ENCODE measurements at regions not wholly inside any gene's neighbourhood (a gene's known extent, or its start where the extent isn't known, plus 50 kb on each side); places are given as distances from the start of the nearest gene placed in this dataset.

DNA sequence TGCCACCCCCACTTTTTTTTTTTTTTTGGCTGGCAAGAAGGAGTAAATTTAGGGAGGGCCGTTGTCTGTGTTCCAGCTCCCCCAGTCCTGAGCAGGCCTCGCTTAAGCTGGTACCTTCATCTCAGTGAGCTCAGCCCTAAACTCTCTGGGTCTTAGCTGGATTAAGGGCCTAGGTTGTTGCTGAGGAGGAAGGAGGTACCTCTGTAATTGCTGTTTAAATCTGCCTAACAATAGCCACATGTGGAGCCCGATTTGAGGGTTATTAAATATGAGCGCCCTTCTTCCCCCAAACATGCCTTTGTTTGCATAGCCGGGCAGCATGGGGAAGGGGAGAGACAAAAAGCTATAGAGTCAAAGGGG is 179.0 kb upstream of the PITX1 start:
- CTCF ChIA-PET, result interaction anchor here (0.6 to 2.1 kb wide), 4 partner anchors 8 to 211 kb away, joined by 3 to 11 read pairs (median 3); no protein-coding TSS in a partner anchor
- RAD21 ChIA-PET (ENCODE audit: unreplicated experiment), result no interaction called here
- Histone ChIP-seq H3K4me1 (ENCODE audit: control insufficient read depth, insufficient read depth, low read length) (no peaks in the 10 kb centered on the region), H3K36me3 (ENCODE audit: control insufficient read depth in 2 of 2, insufficient read depth in 2 of 2, low read length in 1 of 2) (no peaks in the 10 kb centered on the region), H2AFZ (ENCODE audit: control insufficient read depth, low read depth, low read length) (no peak overlapping the region), H4K20me1 (ENCODE audit: control insufficient read depth, insufficient read depth) (no peaks in the 10 kb centered on the region), H3K27me3 (replicated peaks in 1 of 2; ENCODE audit: control insufficient read depth in 2 of 2, insufficient read depth in 2 of 2, low read length in 1 of 2) (peaks cover 2 to 6% of the 10 kb centered on the region in 2 experiments), H3K4me3 (no peak overlapping the region), H3K79me2 (ENCODE audit: control insufficient read depth, insufficient read depth, low read length) (no peaks in the 10 kb centered on the region), H3K9ac (ENCODE audit: control insufficient read depth, insufficient read depth, low read length) (no peak overlapping the region), H3K4me2 (ENCODE audit: control insufficient read depth, insufficient read depth) (no peak overlapping the region), H3K9me3 (replicated peaks; ENCODE audit: control insufficient read depth, insufficient read depth, low read length) (no peaks in the 10 kb centered on the region), H3K27ac (ENCODE audit: control insufficient read depth, insufficient read depth) (no peak overlapping the region)
- intact Hi-C loops (cut with micrococcal nuclease; ENCODE audit: unreplicated experiment) (no loop called here), in situ Hi-C loops (cut with MboI) (no loop called here)
- ATAC-seq (no peak), DNase-seq (ENCODE audit: low read depth, low spot score) (no peak), FAIRE-seq (no peak)
- TF ChIP-seq BRCA1 (IDR thresholded peaks at IDR 0.05; ENCODE audit: low read depth, low read length) (no peak), NFXL1 (IDR thresholded peaks at IDR 0.05; ENCODE audit: borderline replicate concordance) (no peak), KDM1A (IDR thresholded peaks at IDR 0.05; ENCODE audit: borderline replicate concordance) (no peak), JUNB (IDR thresholded peaks at IDR 0.05) (no peak), CREB1 (IDR thresholded peaks at IDR 0.05; ENCODE audit: low read depth) (no peak), SPI1 (IDR thresholded peaks at IDR 0.05; ENCODE audit: borderline replicate concordance, insufficient read depth, low read depth, low read length) (no peak)
- TF ChIP-seq, protein P1, sequence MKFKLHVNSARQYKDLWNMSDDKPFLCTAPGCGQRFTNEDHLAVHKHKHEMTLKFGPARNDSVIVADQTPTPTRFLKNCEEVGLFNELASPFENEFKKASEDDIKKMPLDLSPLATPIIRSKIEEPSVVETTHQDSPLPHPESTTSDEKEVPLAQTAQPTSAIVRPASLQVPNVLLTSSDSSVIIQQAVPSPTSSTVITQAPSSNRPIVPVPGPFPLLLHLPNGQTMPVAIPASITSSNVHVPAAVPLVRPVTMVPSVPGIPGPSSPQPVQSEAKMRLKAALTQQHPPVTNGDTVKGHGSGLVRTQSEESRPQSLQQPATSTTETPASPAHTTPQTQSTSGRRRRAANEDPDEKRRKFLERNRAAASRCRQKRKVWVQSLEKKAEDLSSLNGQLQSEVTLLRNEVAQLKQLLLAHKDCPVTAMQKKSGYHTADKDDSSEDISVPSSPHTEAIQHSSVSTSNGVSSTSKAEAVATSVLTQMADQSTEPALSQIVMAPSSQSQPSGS (IDR thresholded peaks at IDR 0.05; ENCODE audit: low read length), result no peak
- TF ChIP-seq, protein P2, sequence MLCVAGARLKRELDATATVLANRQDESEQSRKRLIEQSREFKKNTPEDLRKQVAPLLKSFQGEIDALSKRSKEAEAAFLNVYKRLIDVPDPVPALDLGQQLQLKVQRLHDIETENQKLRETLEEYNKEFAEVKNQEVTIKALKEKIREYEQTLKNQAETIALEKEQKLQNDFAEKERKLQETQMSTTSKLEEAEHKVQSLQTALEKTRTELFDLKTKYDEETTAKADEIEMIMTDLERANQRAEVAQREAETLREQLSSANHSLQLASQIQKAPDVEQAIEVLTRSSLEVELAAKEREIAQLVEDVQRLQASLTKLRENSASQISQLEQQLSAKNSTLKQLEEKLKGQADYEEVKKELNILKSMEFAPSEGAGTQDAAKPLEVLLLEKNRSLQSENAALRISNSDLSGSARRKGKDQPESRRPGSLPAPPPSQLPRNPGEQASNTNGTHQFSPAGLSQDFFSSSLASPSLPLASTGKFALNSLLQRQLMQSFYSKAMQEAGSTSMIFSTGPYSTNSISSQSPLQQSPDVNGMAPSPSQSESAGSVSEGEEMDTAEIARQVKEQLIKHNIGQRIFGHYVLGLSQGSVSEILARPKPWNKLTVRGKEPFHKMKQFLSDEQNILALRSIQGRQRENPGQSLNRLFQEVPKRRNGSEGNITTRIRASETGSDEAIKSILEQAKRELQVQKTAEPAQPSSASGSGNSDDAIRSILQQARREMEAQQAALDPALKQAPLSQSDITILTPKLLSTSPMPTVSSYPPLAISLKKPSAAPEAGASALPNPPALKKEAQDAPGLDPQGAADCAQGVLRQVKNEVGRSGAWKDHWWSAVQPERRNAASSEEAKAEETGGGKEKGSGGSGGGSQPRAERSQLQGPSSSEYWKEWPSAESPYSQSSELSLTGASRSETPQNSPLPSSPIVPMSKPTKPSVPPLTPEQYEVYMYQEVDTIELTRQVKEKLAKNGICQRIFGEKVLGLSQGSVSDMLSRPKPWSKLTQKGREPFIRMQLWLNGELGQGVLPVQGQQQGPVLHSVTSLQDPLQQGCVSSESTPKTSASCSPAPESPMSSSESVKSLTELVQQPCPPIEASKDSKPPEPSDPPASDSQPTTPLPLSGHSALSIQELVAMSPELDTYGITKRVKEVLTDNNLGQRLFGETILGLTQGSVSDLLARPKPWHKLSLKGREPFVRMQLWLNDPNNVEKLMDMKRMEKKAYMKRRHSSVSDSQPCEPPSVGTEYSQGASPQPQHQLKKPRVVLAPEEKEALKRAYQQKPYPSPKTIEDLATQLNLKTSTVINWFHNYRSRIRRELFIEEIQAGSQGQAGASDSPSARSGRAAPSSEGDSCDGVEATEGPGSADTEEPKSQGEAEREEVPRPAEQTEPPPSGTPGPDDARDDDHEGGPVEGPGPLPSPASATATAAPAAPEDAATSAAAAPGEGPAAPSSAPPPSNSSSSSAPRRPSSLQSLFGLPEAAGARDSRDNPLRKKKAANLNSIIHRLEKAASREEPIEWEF (IDR thresholded peaks at IDR 0.05; ENCODE audit: insufficient replicate concordance, low read depth, low read length), result no peak
- TF ChIP-seq, protein P3, sequence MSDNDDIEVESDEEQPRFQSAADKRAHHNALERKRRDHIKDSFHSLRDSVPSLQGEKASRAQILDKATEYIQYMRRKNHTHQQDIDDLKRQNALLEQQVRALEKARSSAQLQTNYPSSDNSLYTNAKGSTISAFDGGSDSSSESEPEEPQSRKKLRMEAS (IDR thresholded peaks at IDR 0.05; ENCODE audit: low read depth, low read length), result no peak
- no TSS peak for BruUV-seq (replicated peaks)
- WGBS (ENCODE audit: insufficient coverage, insufficient replicate concordance, low lambda C conversion rate, missing lambda C conversion rate), result 39% methylated on average over 4 of the region's 5 CpGs
- SMC1A ChIA-PET (ENCODE audit: uncharacterized antibody, unreplicated experiment), result no interaction called here
- POLR2A ChIA-PET, result interaction anchor here (0.7 kb wide), 1 partner anchor 308 kb away, joined by 3 read pairs; the partner anchor contains the start of gene PCBD2
